CD4-positive, alpha-beta T cell treated with Interleukin-15 for 4 hours (primary cell): ENCODE measurements at regions not wholly inside any gene's neighbourhood (a gene's known extent, or its start where the extent isn't known, plus 50 kb on each side); places are given as distances from the start of the nearest gene placed in this dataset.
A peak's percentile ranks its signal among the peaks of the same experiment; 100 is the strongest.

Experiments used
- DNase-seq: peaks from one replicate; pipeline ENCODE4 v3.0.0-alpha.2; 2020; ENCODE audit warnings: low spot score

DNA sequence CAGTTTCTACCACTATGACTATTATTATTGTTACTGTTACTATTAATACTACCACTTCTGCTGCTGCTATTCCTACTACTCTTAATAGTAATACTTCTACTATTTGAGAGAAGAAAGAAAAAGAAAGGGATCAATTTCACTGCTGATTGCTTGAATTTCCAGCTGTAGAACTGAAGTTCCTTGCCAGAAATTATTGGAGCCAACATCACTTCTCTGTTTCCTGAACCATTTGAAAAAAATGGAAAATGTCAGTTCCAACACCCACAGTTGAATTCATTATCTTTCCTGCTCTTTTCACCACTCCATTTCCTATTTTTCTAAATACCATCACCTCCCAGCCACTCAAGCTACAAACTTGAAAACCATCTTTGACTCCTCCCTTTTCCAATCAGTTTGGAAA is 54.1 kb upstream of the PIK3C2G start:
- no peak for DNase-seq

DNA sequence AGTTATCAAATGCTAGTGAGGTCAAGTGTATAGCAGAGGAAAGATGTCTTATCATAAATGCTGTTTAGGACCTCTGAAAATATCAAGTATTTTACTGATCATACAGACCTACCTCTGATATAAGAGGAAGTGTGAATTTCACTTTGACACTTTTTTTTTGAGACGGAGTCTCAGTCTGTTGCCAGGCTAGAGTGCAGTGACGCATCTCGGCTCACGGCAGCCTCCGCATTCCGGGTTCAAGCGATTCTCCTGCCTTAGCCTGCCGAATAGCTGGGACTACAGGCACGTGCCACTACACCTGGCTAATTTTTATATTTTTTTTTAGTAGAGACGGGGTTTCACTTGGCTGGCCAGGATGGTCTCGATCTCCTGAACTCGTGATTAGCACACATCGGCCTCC is 55.1 kb upstream of the PIK3C2G start:
- no peak for DNase-seq

DNA sequence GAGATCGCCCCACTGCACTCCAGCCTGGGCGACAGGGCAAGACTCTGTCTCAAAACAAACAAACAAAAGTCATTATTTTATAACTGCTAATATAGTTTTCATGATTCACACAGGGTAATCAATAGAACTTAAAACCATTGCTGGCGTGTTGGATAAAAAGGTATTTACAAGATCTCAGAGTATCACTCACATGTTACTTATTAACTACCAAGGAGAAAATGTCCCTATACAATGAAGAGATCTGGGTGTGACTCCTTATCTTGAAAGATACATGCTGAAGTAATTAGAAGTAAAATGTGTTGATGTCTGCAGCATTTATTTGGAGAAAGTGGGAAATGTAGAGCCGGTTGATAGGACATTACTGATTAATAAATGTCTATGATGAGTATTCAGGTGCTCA is 57.3 kb upstream of the PIK3C2G start:
- no peak for DNase-seq

DNA sequence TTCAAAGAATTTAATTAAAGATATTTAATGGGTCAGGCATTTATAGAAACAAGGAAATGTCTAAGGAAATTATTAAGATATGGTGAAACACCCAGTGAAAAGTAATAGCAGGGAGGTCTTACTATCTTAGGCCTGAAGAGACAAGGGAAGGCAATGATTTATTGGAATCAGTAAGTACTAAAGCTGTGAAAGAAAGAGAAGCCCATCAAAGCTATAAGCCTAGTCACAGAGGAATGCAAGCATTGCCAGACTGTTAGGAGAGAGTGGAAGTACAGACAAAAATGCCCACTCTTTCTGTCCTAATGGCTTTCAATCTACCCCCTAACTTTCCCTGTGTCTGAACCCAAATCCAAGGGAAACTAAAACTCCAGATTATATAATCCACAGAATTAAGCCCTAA is 69.2 kb upstream of the PIK3C2G start:
- DNase-seq, result no peak

DNA sequence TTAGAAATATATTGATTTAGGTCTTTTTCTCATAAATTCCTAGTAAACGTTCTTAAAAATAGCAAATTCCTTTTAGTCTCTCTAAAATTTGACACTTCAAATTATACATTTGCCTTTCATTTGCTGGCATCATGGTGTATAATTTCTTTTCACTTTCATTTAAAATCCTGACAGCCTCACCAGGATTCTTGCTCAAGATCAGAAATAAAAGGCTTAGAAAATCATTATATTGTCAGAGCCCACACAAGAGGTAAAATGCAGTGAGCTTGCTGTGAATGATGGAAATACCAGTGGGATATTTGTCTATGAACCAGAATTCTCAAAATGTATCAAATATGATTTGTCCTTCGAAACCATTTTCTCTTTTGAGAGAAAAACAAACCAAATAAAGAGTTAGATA is 78.2 kb upstream of the PIK3C2G start:
- DNase-seq, result no peak

DNA sequence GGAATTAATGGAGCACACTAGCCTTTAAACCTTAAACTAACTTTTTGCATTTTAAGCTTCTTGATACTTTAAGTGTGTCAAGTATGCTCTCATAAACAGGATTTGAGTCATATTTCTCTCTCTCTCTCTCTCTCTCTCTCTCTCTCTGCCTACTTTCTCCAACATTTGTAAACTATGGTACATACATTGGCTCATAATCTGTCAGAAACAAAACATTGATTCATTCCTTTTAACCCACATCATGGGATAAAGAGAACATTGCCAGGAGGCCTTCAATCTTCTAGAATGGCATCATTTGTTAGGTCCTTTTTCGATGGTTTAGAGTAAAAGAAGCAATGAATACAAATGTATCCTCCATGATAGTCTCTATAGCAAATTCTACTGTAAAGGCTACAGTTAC is 81.6 kb upstream of the RERGL start:
- DNase-seq, result no peak

DNA sequence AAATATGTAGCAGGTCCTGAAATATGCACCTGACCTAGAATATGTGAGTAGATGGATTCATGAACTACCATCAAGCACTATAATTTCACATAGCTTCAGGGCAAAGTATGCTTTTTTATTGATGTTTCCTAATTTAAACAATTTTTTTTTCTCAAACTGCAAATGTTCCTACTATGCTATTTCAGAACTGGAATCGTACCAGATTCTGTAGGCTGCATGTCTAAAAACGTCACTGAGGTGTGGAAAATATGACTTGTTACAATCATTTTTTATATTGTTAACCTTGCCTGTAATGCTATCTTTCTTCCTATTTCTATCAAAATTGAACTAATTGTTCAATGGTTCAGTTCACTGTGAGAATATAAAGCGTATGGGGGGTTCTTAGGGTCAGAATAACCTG is 78.0 kb upstream of the RERGL start:
- DNase-seq, result no peak

DNA sequence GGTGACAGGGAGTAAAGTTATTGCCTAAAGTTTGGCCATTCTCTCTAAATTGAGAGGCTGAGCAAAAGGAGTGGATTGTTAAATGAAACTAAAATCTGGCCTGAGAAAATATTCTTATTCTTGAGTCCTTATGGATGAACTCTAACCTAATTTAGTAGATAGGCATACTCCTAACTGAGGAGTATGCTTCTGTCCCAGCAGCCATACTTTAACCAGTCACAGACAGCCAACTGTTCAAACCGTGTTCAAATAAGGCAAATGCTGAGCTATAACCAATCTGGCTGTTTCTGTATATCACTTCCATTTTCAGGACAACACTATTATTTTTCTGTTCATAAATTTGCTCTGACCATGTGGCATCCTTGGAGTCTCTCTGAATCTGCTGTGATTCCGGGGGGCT is 75.9 kb upstream of the RERGL start:
- DNase-seq, result no peak

DNA sequence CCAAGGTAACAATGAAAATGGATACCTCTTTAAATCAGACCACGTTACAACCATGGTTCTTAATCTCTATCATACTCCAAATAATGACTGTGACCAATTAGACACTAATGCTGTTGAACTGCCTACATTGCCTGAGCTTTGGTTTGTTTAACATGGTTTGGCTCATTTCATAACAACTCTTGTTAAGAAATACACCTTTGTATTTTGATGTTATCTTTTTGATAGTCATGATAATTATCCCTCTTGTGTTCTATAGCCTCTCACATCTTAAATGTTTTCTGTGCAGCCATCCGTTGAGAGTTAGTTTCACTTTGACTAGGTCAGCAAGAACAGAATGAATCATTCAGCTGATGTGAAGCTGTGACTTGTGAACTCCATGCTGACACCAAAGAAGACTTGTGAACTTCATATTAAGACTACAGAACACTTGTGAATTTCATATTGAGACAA is 75.5 kb upstream of the RERGL start:
- DNase-seq, result peak; percentile 10

DNA sequence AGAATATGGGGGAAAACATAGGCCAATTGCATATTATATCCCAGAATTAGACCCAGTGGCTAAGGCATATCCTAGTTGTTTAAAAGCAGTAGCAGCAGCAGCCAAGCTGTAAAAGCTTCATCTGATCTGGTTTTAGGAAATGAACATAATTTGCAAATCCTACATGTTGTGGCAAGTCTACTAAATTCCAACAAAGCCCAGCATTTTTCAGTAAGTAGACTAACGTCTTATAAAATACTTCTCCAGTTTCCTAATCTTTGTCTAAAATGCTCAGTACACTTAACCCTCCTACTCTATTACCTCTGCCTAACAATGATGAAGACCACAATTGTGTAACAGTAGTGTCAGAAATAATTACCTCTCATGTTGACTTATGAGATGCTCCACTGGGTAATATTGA is 70.9 kb upstream of the RERGL start:
- no peak for DNase-seq

DNA sequence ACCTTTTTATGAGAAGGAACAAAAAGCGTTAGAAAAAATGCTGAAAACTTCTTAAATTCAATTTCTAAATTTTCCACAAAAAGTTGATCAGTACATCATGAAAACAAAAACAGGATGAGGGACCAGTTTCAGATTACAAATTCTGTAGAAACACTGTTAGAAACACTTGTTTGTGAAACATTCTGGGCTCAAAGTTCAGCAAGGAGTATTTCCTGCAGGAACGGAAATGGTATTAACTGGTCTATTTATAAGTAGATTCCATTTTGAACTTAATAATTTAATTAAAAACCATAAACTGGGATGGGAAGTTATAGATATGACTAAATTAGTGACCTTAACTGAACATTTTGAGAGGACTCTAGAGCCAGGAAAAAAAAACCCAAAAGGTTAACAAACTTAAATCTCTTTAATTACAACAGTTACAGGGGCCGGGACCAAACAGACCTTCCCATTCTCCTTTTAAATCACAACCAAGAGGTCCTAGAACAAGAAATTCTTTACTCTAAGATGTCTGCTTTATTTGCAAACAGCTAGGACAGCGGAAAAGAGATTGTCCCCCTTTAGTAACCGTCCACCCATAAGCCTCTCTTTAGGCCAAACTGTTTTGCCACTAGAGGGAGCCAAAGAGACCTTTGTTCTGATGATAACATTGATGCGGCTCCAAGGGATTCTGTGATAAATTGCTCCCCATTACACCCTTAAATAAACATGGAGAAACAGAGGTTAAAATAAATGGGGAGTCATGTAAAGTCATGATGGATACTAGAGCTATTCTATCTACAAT is 69.0 kb upstream of the RERGL start:
- DNase-seq, result peak; percentile 54

DNA sequence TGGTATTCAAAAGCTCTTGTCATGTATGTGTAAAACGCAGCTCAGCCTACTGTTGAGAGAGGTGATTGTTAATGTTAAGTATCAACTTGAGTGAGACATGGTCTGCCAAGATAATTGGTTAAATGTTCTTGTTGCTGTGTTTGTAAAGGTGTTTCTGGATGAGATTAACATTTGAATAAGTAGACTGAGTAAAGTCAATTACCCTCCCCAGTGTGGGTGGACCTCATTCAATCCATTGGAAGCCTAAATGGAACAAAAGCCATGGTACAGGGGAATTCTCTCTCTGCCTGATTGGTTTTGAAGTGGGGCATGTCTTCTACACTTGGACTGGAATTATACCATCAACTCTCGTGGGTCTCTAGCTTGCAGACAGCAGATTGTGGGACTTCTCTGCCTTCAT is 63.8 kb upstream of the RERGL start:
- DNase-seq, result no peak

DNA sequence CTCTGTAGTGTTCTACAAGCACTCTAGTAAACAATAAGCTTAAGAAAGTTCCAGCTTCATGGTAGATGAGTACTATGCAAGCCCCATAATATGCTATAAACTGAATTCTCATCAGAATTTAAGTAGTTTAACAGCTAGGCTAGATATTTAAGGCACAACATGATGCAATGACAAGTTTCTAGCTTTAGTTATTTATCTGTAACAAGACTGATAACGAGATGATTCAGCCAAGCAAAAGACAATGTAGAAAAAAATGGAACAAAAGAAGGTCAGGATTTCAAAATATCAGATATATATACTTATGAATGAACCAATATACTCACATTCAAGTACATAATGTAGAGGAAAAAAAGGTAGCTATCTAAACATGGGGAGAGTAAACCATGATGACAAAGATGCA is 61.0 kb upstream of the RERGL start:
- no peak for DNase-seq

DNA sequence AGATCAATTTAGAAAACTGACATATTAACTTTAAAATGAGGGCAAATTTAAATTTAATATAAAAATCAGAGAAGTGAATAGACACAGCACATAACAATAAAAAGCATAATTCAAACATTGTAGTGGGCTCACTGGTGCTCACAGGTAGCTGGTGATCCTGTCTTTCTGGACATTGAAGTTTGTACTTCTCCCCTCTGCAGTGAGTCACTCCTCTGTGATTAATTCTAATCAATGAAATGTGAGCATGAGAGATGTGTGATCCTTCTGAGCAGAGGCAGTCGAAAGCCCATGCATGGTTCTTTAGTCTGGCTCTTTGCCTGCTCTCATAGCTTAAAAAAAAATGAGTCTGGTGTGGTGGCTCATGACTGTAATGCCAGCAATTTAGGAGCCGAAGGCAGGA is 59.0 kb upstream of the RERGL start:
- no peak for DNase-seq

DNA sequence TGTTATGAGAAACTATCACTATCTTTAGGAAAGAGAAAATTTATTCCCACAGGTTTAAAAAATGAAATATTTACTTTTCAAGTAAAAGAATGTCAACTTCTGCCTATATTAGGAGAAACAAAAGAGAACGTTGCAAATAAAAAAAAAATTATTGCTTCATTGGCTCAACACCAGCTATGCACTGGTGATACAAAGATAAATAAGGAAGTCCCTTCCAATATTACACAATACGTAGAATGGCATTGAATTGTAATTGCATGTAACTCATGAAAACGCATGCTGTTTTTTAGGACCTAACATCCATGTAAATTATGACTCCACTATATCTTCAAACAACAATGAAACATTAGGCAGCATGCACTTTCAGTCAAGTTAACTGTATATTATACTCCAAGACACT is 56.4 kb upstream of the RERGL start:
- no peak for DNase-seq

DNA sequence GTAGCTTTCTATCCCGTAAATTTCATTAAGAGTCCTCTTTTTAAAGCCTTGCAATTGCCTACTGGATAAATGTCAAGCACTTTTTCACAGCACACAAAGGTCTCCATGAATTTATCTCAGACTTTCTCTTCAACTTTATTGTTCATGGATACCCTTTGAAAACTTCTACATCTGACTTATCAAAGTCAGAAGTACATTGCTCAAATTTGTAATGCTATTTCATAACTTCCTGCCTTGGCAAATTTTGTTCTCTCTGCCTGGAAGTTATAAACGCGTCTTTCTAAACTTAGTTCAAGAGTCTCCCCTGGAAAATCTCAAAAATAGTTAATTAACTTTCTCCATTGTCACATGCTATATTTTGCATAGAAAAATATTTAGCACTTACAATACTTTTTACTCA is 55.9 kb upstream of the RERGL start:
- no peak for DNase-seq

DNA sequence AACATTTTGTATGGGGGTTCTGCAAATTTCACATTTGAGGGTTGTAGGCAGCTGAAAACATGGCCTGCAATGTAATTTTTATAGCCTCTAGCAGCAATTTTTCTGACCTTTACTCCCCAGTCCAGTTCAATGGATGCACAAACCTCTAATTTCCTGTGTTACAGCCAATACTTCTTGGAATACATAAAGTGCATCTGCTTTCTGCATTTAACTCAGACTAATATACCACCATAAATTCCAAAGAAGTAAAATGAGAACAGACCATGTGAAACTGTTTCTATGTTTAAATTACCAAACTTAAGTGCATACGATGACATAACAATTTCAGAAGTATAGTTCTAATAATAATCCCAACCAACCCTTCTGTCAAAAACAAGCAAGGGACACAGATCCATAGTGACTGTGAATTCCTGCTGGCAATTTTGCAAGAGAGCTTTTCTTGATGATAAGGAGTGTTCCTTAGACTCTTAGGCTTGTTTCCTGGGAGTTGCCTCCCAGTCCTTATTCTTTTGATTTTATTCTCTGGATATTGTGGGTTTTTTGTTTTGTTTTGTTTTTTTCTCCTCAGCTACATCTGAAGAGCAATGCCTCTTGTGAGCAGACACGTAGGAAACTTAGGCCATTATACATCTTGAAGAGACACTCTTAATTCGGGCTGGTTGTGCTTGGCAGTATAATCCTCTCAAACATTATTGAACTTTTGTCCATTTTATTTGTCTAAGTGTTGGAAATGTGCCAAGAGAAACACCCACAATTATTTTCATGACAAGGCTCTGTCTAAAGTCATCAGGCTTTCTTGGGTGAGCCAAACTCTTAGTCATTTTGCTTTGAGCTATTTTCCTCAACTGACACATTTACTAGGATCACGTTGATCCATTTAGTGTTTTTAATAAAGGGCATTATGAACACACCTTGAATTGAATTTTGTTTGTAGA is 51.3 kb upstream of the RERGL start:
- DNase-seq, result no peak

DNA sequence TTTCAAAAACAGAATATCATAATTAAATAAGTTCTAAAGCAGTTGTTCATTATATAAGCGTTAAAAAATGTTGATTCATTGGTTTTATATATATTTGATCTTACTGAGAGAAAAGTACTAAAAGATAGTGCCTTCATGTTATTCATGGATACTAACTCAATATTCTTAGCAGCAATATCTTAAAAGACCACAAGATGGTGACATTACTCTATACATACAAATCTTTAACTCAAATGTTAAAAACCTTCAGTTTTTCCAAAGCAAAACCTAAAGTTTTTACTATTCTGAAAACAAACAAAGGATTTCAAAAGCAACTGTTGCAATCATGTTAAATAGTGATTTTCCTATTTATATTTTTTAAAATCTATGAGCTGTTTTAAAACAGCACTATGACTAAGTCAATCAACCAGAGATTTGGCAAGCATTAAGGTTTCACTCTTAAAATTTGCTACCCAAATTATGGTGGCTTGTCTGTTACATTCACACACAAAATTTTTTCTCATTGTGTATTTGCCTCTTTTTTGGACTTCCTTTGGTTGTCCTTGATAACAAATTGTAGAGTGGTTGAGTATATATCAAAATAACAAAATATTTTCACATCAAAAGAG is 50.1 kb upstream of the RERGL start:
- no peak for DNase-seq
